ENCODE measurements at regions not wholly inside any gene's neighbourhood (a gene's known extent, or its start where the extent isn't known, plus 50 kb on each side); places are given as distances from the start of the nearest gene placed in this dataset.

DNA sequence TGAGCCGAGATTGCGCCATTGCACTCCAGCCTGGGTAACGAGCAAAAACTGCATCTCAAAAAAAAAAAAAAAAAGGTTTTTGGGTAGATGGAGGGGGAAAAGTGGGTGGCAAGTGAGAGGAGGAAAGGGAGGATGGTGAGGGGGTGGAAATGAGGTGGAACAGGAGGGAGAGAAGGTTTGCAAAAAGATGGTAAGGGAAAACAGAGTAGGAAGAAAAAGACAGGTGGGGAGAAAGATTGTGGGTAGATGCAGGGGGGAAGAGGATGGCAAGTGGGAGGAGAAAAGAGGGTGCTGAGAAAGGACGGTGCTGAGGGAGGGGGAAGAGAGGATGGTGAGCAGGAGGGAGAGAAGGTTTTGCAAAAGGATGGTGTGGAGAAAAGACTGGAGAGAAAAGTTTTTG is 57.8 kb upstream of the C1QTNF9B start:
- no peak for TF ChIP-seq EZH2phosphoT487 (IDR thresholded peaks at IDR 0.05; ENCODE audit: borderline replicate concordance)
- TF ChIP-seq, protein P1, sequence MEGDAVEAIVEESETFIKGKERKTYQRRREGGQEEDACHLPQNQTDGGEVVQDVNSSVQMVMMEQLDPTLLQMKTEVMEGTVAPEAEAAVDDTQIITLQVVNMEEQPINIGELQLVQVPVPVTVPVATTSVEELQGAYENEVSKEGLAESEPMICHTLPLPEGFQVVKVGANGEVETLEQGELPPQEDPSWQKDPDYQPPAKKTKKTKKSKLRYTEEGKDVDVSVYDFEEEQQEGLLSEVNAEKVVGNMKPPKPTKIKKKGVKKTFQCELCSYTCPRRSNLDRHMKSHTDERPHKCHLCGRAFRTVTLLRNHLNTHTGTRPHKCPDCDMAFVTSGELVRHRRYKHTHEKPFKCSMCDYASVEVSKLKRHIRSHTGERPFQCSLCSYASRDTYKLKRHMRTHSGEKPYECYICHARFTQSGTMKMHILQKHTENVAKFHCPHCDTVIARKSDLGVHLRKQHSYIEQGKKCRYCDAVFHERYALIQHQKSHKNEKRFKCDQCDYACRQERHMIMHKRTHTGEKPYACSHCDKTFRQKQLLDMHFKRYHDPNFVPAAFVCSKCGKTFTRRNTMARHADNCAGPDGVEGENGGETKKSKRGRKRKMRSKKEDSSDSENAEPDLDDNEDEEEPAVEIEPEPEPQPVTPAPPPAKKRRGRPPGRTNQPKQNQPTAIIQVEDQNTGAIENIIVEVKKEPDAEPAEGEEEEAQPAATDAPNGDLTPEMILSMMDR (conservative IDR thresholded peaks at IDR 0.05; ENCODE audit: low read length), result no peak
- Histone ChIP-seq H3K4me1 (ENCODE audit: insufficient read depth, low read length, poor library complexity, severe bottlenecking) (peaks cover 3% of the 10 kb centered on the region), H3K9me2 (replicated peaks; ENCODE audit: low read depth, low read length) (no peaks in the 10 kb centered on the region), H3K4me2 (ENCODE audit: low read depth, low read length, poor library complexity, severe bottlenecking) (no peak overlapping the region), H3K4me3 (ENCODE audit: low read length, poor library complexity, severe bottlenecking) (no peak overlapping the region), H3K9me3 (ENCODE audit: insufficient read depth, low read depth, low read length) (no peaks in the 10 kb centered on the region), H3K9ac (ENCODE audit: low read depth, low read length, poor library complexity, severe bottlenecking) (no peak overlapping the region), H2AFZ (ENCODE audit: low read length) (peak overlapping the region; percentile 37; the same call in 1 of the 2 replicates), H3K79me2 (ENCODE audit: insufficient read depth, low read length) (no peaks in the 10 kb centered on the region), H3F3A (ENCODE audit: low read depth) (no peaks in the 10 kb centered on the region), H3K27me3 (ENCODE audit: insufficient read depth, low read length, poor library complexity, severe bottlenecking) (no peaks in the 10 kb centered on the region), H3K36me3 (ENCODE audit: insufficient read depth, low read length) (no peaks in the 10 kb centered on the region), H4K20me1 (ENCODE audit: insufficient read depth, low read length, poor library complexity, severe bottlenecking) (no peaks in the 10 kb centered on the region)

DNA sequence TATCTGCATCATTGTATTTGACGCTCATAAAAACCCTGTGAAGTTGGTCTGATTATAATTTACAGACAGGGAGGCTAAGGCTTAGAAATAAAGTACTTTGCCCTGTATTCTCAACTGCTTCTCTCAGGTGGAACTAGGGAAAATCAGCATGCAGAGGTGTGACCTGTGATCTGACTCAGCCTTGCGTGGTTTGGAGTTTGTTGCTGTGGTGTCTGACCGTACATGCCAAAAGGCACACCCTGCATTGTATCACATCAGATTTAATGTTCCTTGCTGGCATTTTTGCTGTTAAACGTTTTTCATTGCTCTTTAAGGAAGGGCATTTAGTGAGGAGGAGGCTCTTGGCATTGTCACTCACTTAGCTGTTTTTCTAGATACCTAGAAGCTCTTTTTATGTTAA is 58.8 kb upstream of the C1QTNF9B start:
- H3K4me3 ChIP-seq (ENCODE audit: low read length, poor library complexity, severe bottlenecking), result no peak overlapping the region
- peaks cover 3% of the 10 kb centered on the region for H3K4me1 ChIP-seq (ENCODE audit: insufficient read depth, low read length, poor library complexity, severe bottlenecking)
- H3K27me3 ChIP-seq (ENCODE audit: insufficient read depth, low read length, poor library complexity, severe bottlenecking), result no peaks in the 10 kb centered on the region
- H3K9me2 ChIP-seq (replicated peaks; ENCODE audit: low read depth, low read length), result no peaks in the 10 kb centered on the region
- H2AFZ ChIP-seq (ENCODE audit: low read length), result no peak overlapping the region
- H3K4me2 ChIP-seq (ENCODE audit: low read depth, low read length, poor library complexity, severe bottlenecking), result no peak overlapping the region
- TF ChIP-seq, protein P1 (conservative IDR thresholded peaks at IDR 0.05; ENCODE audit: low read length), result no peak
- no peak for TF ChIP-seq EZH2phosphoT487 (IDR thresholded peaks at IDR 0.05; ENCODE audit: borderline replicate concordance)
- no peaks in the 10 kb centered on the region for H3K36me3 ChIP-seq (ENCODE audit: insufficient read depth, low read length)
- H3F3A ChIP-seq (ENCODE audit: low read depth), result no peaks in the 10 kb centered on the region
- no peak overlapping the region for H3K9ac ChIP-seq (ENCODE audit: low read depth, low read length, poor library complexity, severe bottlenecking)
- no peaks in the 10 kb centered on the region for H4K20me1 ChIP-seq (ENCODE audit: insufficient read depth, low read length, poor library complexity, severe bottlenecking)
- no peaks in the 10 kb centered on the region for H3K79me2 ChIP-seq (ENCODE audit: insufficient read depth, low read length)
- no peaks in the 10 kb centered on the region for H3K9me3 ChIP-seq (ENCODE audit: insufficient read depth, low read depth, low read length)

DNA sequence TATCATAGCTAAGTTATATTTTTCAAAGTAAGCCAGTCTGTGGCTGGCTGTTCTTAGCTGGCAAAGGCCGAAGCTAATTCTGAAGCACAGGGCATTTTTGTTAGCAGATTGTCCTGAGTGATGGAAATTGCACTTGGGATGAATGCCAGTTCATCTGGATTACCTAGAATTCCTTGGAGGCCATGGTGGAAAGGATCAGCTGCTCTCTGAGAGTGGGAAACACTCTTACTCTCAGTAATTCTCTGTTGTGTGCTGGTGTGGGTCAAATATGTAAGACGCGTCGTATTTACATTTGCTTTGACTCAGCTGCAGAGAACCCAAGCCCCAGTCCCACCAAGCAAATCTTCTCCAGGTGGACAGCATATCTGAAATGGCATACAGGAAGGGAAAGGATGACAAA is 60.7 kb upstream of the C1QTNF9B start:
- H2AFZ ChIP-seq (ENCODE audit: low read length), result no peak overlapping the region
- no peak overlapping the region for H3K4me2 ChIP-seq (ENCODE audit: low read depth, low read length, poor library complexity, severe bottlenecking)
- H3K4me1 ChIP-seq (ENCODE audit: insufficient read depth, low read length, poor library complexity, severe bottlenecking), result peaks cover 3% of the 10 kb centered on the region
- no peaks in the 10 kb centered on the region for H3K27me3 ChIP-seq (ENCODE audit: insufficient read depth, low read length, poor library complexity, severe bottlenecking)
- no peaks in the 10 kb centered on the region for H3K79me2 ChIP-seq (ENCODE audit: insufficient read depth, low read length)
- TF ChIP-seq, protein P1 (conservative IDR thresholded peaks at IDR 0.05; ENCODE audit: low read length), result no peak
- TF ChIP-seq EZH2phosphoT487 (IDR thresholded peaks at IDR 0.05; ENCODE audit: borderline replicate concordance), result no peak
- no peak overlapping the region for H3K9ac ChIP-seq (ENCODE audit: low read depth, low read length, poor library complexity, severe bottlenecking)
- H3K9me2 ChIP-seq (replicated peaks; ENCODE audit: low read depth, low read length), result no peaks in the 10 kb centered on the region
- no peaks in the 10 kb centered on the region for H4K20me1 ChIP-seq (ENCODE audit: insufficient read depth, low read length, poor library complexity, severe bottlenecking)
- H3K4me3 ChIP-seq (ENCODE audit: low read length, poor library complexity, severe bottlenecking), result no peak overlapping the region
- H3K36me3 ChIP-seq (ENCODE audit: insufficient read depth, low read length), result no peaks in the 10 kb centered on the region
- H3K9me3 ChIP-seq (ENCODE audit: insufficient read depth, low read depth, low read length), result no peaks in the 10 kb centered on the region
- no peaks in the 10 kb centered on the region for H3F3A ChIP-seq (ENCODE audit: low read depth)

All from Loucy (cell line).